ENCODE measurements at regions not wholly inside any gene's neighbourhood (a gene's known extent, or its start where the extent isn't known, plus 50 kb on each side); places are given as distances from the start of the nearest gene placed in this dataset.

GRCh38 chrX:46321676-46322075, 223.5 kb downstream of the ZNF674 start:
- Mint-ChIP-seq H3K36me3 (ENCODE audit: low read depth) (no peaks in the 10 kb centered on the region), H3K4me3 (no peak overlapping the region), H3K9me3 (no peaks in the 10 kb centered on the region), H3K27me3 (no peaks in the 10 kb centered on the region), H3K4me1 (ENCODE audit: low read depth) (peaks cover 60% of the 10 kb centered on the region), H3K27ac (peak overlapping the region; percentile 80)
- ATAC-seq (no peak), DNase-seq (no peak)
- ChIA-PET CTCF (no interaction called here), POLR2A (no interaction called here)
- intact Hi-C loops (cut with micrococcal nuclease): no loop called here
- no peak for TF ChIP-seq CTCF (IDR thresholded peaks at IDR 0.05)

GRCh38 chrX:46319750-46320149, 225.5 kb downstream of the ZNF674 start:
- H3K4me1 Mint-ChIP-seq (ENCODE audit: low read depth): peaks cover 43% of the 10 kb centered on the region
- H3K36me3 Mint-ChIP-seq (ENCODE audit: low read depth): no peaks in the 10 kb centered on the region
- no peak for TF ChIP-seq CTCF (IDR thresholded peaks at IDR 0.05)
- no peaks in the 10 kb centered on the region for H3K27me3 Mint-ChIP-seq
- ChIA-PET CTCF (no interaction called here), POLR2A (no interaction called here)
- H3K27ac Mint-ChIP-seq: peak overlapping the region; percentile 80
- H3K9me3 Mint-ChIP-seq: no peaks in the 10 kb centered on the region
- ATAC-seq: no peak
- no peak overlapping the region for H3K4me3 Mint-ChIP-seq
- intact Hi-C loops (cut with micrococcal nuclease): no loop called here
- no peak for DNase-seq

- ATAC-seq (no peak), DNase-seq (no peak)
- Mint-ChIP-seq H3K9me3 (no peaks in the 10 kb centered on the region), H3K27me3 (no peaks in the 10 kb centered on the region), H3K36me3 (ENCODE audit: low read depth) (no peaks in the 10 kb centered on the region), H3K4me3 (no peak overlapping the region), H3K4me1 (ENCODE audit: low read depth) (peaks cover 37% of the 10 kb centered on the region), H3K27ac (no peak overlapping the region)
- no peak for TF ChIP-seq CTCF (IDR thresholded peaks at IDR 0.05)
- ChIA-PET CTCF (no interaction called here), POLR2A (no interaction called here)
- intact Hi-C loops (cut with micrococcal nuclease): no loop called here
Measured at GRCh38 chrX:46318551-46318950, 226.7 kb downstream of the ZNF674 start.

- POLR2A ChIA-PET: no interaction called here
- TF ChIP-seq CTCF (IDR thresholded peaks at IDR 0.05): no peak
- no peak for ATAC-seq
- CTCF ChIA-PET: no interaction called here
- no peak for DNase-seq
- H3K4me1 Mint-ChIP-seq (ENCODE audit: low read depth): peaks cover 25% of the 10 kb centered on the region
- H3K36me3 Mint-ChIP-seq (ENCODE audit: low read depth): no peaks in the 10 kb centered on the region
- H3K9me3 Mint-ChIP-seq: no peaks in the 10 kb centered on the region
- H3K27ac Mint-ChIP-seq: no peak overlapping the region
- H3K27me3 Mint-ChIP-seq: no peaks in the 10 kb centered on the region
- intact Hi-C loops (cut with micrococcal nuclease): no loop called here
- no peak overlapping the region for H3K4me3 Mint-ChIP-seq
Measured at GRCh38 chrX:46317163-46317562, 228.1 kb downstream of the ZNF674 start.

GRCh38 chrX:46311581-46312120, 233.6 kb downstream of the ZNF674 start:
- DNase-seq: no peak
- intact Hi-C loops (cut with micrococcal nuclease): no loop called here

More at GRCh38 chrX:46311581-46312120, 233.6 kb downstream of the ZNF674 start:
- CTCF ChIA-PET: no interaction called here
- Mint-ChIP-seq H3K4me3 (no peak overlapping the region), H3K27ac (no peak overlapping the region), H3K36me3 (ENCODE audit: low read depth) (no peaks in the 10 kb centered on the region), H3K4me1 (ENCODE audit: low read depth) (no peaks in the 10 kb centered on the region), H3K9me3 (no peaks in the 10 kb centered on the region), H3K27me3 (no peaks in the 10 kb centered on the region)
- no peak for ATAC-seq
- TF ChIP-seq CTCF (IDR thresholded peaks at IDR 0.05): no peak
- POLR2A ChIA-PET: no interaction called here
